HG02588 (cell line): ENCODE measurements at regions not wholly inside any gene's neighbourhood (a gene's known extent, or its start where the extent isn't known, plus 50 kb on each side); places are given as distances from the start of the nearest gene placed in this dataset.

ENCODE experiments used
- ATAC-seq: cut with Tn5 transposase; IDR thresholded peaks from one replicate; pipeline ENCODE4 v1.9.1; 2021; ENCODE audit warnings: mild to moderate bottlenecking, moderate library complexity; ENCODE audit not compliant: unreplicated experiment

GRCh38 chrX:45758738-45759397, 558.2 kb upstream of the DIPK2B start:
- peak; percentile 73 for ATAC-seq

DNA sequence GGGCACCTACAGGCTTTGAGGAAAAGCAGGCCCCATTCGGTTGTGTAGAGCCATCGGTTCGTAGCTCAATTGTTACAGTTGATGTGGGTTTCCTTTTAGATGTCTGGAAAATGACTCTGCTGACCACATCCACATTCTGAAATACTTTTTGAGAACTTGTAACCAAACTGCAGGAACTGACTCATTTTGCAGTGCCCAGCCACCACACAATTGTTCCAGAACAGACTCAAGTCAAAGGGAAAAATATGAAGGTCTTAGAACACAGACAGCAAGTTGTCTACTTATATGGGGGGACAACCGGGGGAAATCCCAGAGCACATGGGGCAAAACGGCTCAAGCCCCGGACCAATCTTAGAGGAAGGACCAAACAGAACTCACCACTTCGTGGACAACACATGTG, 557.6 kb upstream of the DIPK2B start:
- ATAC-seq: peak; percentile 32

DNA sequence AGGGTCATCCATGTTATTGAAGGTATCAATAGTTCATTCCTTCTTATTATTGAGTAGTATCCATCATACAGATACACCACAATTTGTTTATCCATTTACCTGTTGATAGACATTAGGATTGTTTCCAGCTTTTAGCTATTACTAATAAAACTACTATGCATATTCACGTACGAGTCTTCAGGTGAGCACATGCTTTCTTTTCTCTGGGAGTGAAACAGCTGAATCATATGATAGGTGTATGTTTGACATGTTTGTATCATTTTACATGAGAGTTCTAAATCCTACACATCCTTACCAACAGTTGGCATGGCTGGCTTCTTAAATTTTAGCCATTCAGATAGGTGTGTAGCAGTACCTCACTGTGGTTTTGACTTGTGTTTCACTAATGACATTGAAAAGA, 556.6 kb upstream of the DIPK2B start:
- ATAC-seq: no peak

DNA sequence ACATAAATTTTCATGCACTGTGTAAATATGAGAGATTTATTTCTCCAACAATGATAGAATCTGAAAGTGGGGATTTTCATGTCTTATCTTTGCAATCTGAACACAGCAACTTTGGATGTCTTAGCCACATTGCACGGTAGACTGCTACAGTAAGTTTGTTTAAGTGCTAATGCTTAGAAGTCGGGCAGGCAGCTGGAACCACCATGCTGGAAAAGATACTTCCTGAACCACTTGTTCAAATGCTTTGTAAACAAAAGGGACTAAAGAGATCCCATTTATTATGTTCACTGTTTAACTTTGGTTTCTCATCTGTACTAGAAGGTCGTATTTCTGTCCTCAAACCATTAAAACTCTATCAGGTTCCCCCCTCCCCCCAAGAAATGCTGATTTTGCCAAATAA, 555.9 kb upstream of the DIPK2B start:
- ATAC-seq: no peak

DNA sequence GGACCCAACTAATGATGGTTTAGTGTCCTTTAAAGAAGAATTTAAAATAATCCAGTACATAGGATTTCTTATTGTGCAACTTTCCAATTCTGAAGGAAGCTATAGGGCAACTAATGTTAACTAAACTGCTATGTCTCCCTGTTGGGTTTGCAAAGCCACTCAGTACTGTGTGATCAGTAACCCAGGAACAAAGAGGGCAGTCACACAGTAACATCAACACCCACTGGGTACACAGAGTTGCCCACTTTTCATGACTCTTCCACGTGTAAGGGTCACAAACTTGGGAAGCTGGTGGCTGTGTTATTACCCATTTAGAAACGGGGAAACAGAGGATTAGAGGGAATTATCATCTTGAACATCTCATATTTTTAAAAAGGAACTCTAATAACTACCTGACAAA, 555.0 kb upstream of the DIPK2B start:
- no peak for ATAC-seq

- no peak for ATAC-seq
Observed at GRCh38 chrX:45751156-45751555, 550.5 kb upstream of the DIPK2B start.

- no peak for ATAC-seq
Observed at GRCh38 chrX:45750639-45751038, 550.0 kb upstream of the DIPK2B start.

DNA sequence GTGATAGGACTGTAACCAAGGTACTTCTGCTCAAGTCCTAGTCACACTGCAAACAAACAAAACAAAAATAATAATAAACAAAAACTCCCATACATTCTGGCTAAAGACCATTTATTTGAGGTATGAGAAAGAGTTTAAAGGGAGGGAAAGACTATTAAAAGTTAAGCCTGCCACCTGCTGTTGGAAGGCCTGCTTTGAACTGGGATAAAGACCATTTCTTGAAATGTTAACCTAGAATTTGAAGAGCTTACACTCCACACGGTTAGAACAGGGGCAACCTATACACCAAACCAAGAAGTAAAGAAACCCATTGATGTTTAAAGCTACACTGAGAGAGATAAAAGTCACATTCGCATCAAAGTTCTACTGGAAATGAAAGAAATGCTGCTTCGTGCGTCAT, 548.7 kb upstream of the DIPK2B start:
- no peak for ATAC-seq

- ATAC-seq: no peak
Observed at GRCh38 chrX:45748369-45748774, 547.7 kb upstream of the DIPK2B start.

- ATAC-seq: no peak
Observed at GRCh38 chrX:45747905-45748304, 547.2 kb upstream of the DIPK2B start.

DNA sequence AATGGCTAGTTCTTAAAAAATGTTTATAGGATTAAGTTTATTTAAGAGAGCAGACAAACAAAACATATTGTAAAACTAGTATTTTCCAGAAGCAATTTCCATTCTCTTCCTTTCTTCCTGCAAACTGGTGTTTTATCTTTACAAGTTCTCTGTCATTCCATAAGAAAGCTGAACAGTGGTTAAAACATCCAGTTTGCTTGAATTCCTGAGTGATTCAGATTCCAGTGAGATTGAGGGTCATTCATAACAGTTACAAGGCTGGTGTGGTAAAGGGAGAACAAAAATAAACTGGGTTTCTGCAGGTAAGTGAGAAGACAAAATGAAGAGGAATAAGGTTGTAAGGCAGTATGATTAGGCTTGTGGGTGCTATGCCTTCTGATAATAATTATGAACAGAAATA, 544.8 kb upstream of the DIPK2B start:
- ATAC-seq: no peak

DNA sequence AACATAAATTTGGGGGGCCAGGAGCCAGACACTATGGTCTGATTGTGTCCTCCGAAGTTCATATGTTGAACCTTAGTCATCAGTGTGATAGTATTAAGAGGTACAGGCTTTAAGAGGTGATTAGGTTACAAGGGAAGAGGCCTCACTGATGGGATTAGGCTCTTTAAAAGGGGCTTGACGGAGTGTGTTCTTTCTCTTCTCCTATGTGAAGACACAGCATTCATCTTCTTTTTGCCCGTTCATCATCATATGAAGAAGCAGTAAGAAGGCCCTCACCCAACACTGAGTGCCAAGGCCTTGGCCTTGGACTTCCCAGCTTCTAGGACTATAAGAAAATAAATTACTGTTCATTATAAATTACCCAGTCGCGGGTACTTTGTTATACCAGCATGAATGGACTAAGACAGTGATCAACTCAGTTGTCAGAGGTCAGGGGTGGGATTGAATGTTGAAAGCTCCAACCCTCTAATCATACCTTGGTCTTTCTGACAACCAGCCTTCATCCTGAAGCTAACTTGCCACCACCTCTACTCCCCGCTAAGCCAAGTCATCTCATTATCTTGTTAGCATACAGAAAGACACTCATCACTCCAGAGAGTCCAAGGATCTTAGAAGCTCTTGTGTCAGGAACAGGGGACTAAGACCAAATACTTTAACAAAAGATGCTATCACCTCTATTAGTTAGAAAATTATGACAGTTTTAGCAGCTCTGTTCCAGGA, 543.4 kb upstream of the DIPK2B start:
- no peak for ATAC-seq

- ATAC-seq: no peak
Observed at GRCh38 chrX:45743081-45743533, 542.4 kb upstream of the DIPK2B start.

- ATAC-seq: no peak
Observed at GRCh38 chrX:45740291-45740690, 539.6 kb upstream of the DIPK2B start.

- ATAC-seq: no peak
Observed at GRCh38 chrX:45735571-45735970, 534.9 kb upstream of the DIPK2B start.

DNA sequence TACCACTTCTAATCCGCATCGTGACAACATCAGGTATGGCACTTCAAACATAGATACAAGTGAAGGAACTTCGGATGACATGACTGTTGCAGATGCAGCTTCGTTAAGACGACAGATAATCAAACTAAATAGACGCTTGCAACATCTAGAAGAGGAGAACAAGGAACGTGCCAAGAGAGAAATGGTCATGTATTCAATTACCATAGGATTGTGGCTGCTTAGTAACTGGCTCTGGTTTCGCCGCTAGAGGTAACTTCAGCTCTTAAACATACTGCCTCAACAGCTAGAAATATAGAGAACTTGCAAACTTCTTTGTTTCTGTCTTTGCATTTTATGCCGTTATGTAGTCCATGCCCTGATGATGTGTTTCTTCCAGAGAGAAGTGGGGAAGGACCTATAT, 530.8 kb upstream of the DIPK2B start:
- ATAC-seq: no peak

- ATAC-seq: no peak
Observed at GRCh38 chrX:45727761-45728160, 527.1 kb upstream of the DIPK2B start.

DNA sequence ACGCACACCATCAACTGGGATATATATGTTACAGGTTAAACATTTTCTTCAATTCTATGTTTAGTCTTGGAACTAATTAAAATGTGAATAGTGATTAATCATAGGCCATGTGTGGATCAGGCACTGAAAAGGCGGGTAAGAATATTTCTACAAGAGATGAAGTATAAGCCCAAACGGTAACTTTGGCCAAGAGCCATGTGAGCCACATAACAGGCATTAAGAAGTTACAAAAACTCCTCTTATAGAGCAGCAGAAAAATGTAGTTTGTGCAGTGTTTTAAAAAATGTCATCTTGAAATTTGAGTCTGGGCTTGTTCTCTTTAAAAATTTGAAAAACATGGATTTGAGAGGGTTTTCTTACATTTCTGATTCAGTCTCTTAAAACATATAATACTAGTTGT, 521.8 kb upstream of the DIPK2B start:
- no peak for ATAC-seq

GRCh38 chrX:45719751-45720501, 519.2 kb upstream of the DIPK2B start:
- no peak for ATAC-seq

GRCh38 chrX:45718676-45719075, 518.0 kb upstream of the DIPK2B start:
- ATAC-seq: no peak

DNA sequence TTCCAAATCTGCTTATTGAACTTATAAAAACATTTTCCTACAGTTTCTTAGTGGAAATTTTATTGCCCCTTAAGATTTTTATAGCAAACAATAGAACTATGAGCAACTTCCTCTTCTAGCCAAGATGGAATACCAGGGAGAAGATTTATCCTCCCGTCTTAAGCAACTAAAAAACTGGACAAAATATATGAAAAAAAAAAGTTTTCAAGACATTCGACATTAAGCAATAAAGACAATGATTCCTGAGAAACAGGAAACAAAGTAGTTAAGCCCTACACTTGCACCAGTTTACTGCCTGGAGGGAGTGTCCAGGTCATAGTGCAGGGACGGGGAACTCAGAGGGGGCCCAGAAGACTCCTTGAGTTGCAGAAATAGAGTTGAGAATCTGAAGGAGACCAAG, 516.1 kb upstream of the DIPK2B start:
- ATAC-seq: no peak

DNA sequence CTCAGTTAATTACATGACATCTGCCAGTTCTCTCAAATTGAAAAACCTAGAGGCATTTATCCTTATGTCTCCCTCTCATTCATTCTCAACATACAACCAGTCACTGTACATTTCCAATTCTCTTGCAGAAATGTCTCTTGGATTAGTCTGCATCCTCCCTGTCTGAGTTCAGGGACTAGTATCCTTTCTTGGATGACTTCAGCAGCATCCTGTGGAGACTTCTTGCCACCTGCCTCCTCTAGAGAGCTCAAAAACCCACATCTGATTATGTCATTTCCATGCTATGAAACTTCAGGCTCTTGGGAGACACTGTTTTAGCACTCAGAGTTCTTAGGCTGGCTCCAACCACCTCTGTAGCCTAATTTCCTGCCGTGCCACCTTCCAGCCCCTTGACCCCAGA, 515.1 kb upstream of the DIPK2B start:
- ATAC-seq: no peak
